Smooth muscle cell (in vitro differentiated cells): ENCODE measurements at regions not wholly inside any gene's neighbourhood (a gene's known extent, or its start where the extent isn't known, plus 50 kb on each side); places are given as distances from the start of the nearest gene placed in this dataset.

Experiments
- DNase-seq: peaks from one replicate; lab custom pipeline; 2025; ENCODE audit not compliant: unreplicated experiment; lab: John Stamatoyannopoulos, UW
- H2AFZ ChIP-seq: fragments of 200-600 bp; sonication (generic); 2 replicates; pipeline ENCODE4 v1.6.0; 2016; ENCODE audit warnings: antibody characterized with exemption, low read depth, mild to moderate bottlenecking
- H3F3A ChIP-seq: fragments of 200-600 bp; sonication (generic); 2 replicates; pipeline ENCODE4 v1.6.0; 2017; ENCODE audit warnings: antibody characterized with exemption, low read depth
- H3K27ac ChIP-seq: fragments of 200-600 bp; sonication (generic); 2 replicates; pipeline ENCODE4 v1.5.1; 2016; ENCODE audit warnings: low read depth, mild to moderate bottlenecking
- H3K27me3 ChIP-seq: fragments of 200-600 bp; sonication (generic); 2 replicates; pipeline ENCODE4 v1.6.1; 2016; ENCODE audit warnings: low read depth, mild to moderate bottlenecking
- H3K36me3 ChIP-seq: fragments of 200-600 bp; sonication (generic); 2 replicates; pipeline ENCODE4 v1.5.1; 2016; ENCODE audit warnings: low read depth
- H3K4me1 ChIP-seq: fragments of 200-600 bp; sonication (generic); 2 replicates; pipeline ENCODE4 v1.5.1; 2016; ENCODE audit warnings: low read depth
- H3K4me2 ChIP-seq: fragments of 200-600 bp; sonication (generic); 2 replicates; pipeline ENCODE4 v1.6.0; 2016; ENCODE audit warnings: mild to moderate bottlenecking
- H3K4me3 ChIP-seq: fragments of 200-600 bp; sonication (generic); 2 replicates; pipeline ENCODE4 v1.5.1; 2016; ENCODE audit warnings: mild to moderate bottlenecking
- H3K79me2 ChIP-seq: fragments of 200-600 bp; sonication (generic); 2 replicates; pipeline ENCODE4 v1.6.0; 2016; ENCODE audit warnings: low read depth, mild to moderate bottlenecking
- H3K9ac ChIP-seq: fragments of 200-600 bp; sonication (generic); 2 replicates; pipeline ENCODE4 v1.6.0; 2016; ENCODE audit warnings: low read depth
- H3K9me3 ChIP-seq: fragments of 200-600 bp; sonication (generic); replicated peaks from 2 replicates; pipeline ENCODE4 v1.5.1; 2016; ENCODE audit warnings: low read depth
- H4K20me1 ChIP-seq: fragments of 200-600 bp; sonication (generic); 2 replicates; pipeline ENCODE4 v1.6.0; 2016; ENCODE audit warnings: low read depth
- CTCF ChIP-seq: fragments of 200-600 bp; sonication (generic); IDR thresholded peaks from 2 replicates; pipeline ENCODE4 v1.5.1; 2017; ENCODE audit warnings: borderline replicate concordance, mild to moderate bottlenecking, antibody characterized with exemption; ENCODE audit not compliant: insufficient read depth, poor library complexity, severe bottlenecking
- WGBS: methylation state at CpG from one replicate; pipeline ENCODE4 v1.1.7; 2016; ENCODE audit warnings: low lambda C conversion rate; 5-methylcytosine and 5-hydroxymethylcytosine counted together

- WGBS: 79% methylated on average over 6 of the region's 6 CpGs
- Histone ChIP-seq H3K9me3 (no peaks in the 10 kb centered on the region), H3K4me1 (no peaks in the 10 kb centered on the region), H3K4me3 (no peak overlapping the region), H3K27me3 (peaks cover 30% of the 10 kb centered on the region), H3K27ac (no peak overlapping the region), H3K9ac (no peak overlapping the region), H4K20me1 (no peaks in the 10 kb centered on the region), H3K4me2 (no peak overlapping the region), H3K79me2 (no peaks in the 10 kb centered on the region), H3K36me3 (no peaks in the 10 kb centered on the region), H3F3A (no peaks in the 10 kb centered on the region), H2AFZ (no peak overlapping the region)
- TF ChIP-seq CTCF: no peak
- DNase-seq: no peak
Observed at GRCh38 chr9:126052791-126053190, 273.8 kb upstream of the MVB12B start.

DNA sequence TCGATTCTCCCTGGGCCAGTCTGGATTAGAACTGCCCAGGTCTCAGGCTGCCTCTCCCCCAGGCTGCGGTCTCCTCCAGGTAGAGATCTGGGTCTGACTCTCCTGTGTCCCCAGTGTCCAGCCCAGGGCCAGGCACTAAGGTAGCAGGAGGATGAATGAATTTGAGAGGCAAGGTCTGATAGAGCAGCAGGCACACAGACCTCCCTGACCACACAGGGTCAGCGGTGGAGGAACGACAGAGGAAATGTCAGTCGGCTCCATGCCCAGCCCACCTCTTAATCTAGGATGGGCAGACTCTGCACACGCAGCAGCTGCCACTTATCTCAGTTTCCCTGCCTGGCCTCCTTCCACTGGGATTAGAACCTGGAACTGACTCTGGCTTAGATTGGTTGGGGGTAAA lies 272.7 kb upstream of the MVB12B start:
- H2AFZ ChIP-seq: no peak overlapping the region
- DNase-seq: no peak
- no peaks in the 10 kb centered on the region for H3K9me3 ChIP-seq
- H3K4me2 ChIP-seq: no peak overlapping the region
- no peak overlapping the region for H3K4me3 ChIP-seq
- H4K20me1 ChIP-seq: no peaks in the 10 kb centered on the region
- H3F3A ChIP-seq: no peaks in the 10 kb centered on the region
- H3K4me1 ChIP-seq: no peaks in the 10 kb centered on the region
- H3K36me3 ChIP-seq: no peaks in the 10 kb centered on the region
- no peaks in the 10 kb centered on the region for H3K79me2 ChIP-seq
- H3K9ac ChIP-seq: no peak overlapping the region
- TF ChIP-seq CTCF: no peak
- WGBS: 76% methylated on average over 6 of the region's 6 CpGs
- H3K27ac ChIP-seq: no peak overlapping the region
- peaks cover 41% of the 10 kb centered on the region for H3K27me3 ChIP-seq

DNA sequence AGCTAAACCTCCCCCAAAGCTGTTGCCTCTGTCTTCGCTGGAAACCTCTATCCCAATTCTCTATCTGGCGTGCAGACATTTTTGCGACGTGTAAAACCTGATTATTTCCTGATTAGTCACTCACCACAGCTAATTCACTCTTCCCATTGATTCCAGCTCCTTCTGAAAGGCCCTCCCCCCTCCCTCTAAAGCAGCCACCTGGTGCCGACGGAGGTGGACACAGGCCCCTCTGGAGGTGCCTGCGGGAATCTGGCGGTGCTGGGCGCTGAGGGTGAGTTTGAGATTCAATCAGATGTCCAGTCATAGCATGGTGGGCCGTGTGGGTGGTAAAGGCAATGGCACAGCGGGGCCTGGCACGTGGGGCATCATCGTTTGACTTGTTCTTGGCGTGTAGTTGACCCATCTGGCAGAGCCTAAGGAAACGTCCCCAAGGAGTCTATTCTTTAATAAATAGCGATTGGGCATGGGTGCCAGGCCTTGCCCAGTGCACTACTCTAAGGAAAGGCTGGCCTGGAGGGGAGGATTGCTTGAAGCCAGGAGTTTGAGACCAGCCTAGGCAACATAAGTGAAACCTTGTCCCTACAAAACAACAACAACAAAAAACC lies 271.1 kb upstream of the MVB12B start:
- Histone ChIP-seq H3F3A (no peaks in the 10 kb centered on the region), H3K27ac (no peak overlapping the region), H3K9me3 (no peaks in the 10 kb centered on the region), H3K4me1 (no peaks in the 10 kb centered on the region), H4K20me1 (no peaks in the 10 kb centered on the region), H3K9ac (no peak overlapping the region), H3K79me2 (no peaks in the 10 kb centered on the region), H3K4me3 (no peak overlapping the region), H2AFZ (no peak overlapping the region), H3K4me2 (no peak overlapping the region), H3K27me3 (peaks cover 50% of the 10 kb centered on the region), H3K36me3 (no peaks in the 10 kb centered on the region)
- no peak for DNase-seq
- WGBS: 63% methylated on average over 16 of the region's 16 CpGs
- no peak for TF ChIP-seq CTCF

DNA sequence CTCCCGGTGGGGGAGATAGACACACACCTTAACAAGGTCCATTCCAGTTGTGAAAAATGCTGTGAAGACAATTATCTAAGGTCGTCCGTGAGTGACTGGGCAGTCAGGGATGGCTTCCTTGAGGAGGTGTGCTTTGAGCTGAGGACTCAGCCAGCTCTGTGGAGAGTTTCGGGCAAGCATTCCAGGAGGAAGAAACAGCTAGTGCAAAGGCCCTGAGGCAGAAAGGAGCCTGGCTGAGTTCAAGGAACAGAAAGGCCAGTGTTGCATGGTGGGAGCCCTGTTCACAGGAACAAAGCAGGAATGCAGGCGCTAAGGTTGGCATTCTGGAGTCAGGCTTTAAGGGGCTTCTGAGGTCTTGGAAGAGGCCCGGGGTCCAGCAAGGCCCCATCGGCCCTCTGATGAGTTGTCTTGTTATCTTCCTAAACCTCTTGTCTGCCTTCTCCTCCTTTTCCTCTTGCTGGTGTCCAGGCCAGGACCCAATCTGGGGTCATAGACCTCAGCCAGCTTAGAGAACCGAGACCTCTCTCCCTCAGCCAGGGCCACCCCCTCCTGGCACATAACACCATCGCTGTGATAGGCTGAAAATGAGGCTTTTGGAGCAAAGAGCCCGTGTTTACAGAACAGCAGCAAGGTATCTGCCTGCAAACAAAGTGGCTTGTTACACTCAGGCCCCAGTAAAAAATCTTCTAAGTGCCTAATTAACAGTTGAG lies 270.2 kb upstream of the MVB12B start:
- H3K27me3 ChIP-seq: peaks cover 54% of the 10 kb centered on the region
- whole genome bisulfite sequencing: 87% methylated on average over 10 of the region's 10 CpGs
- no peaks in the 10 kb centered on the region for H3K9me3 ChIP-seq

More for the DNA sequence above, 270.2 kb upstream of the MVB12B start:
- Histone ChIP-seq H3K4me2 (no peak overlapping the region), H3K4me1 (no peaks in the 10 kb centered on the region), H3F3A (no peaks in the 10 kb centered on the region), H3K4me3 (no peak overlapping the region), H3K27ac (no peak overlapping the region), H2AFZ (no peak overlapping the region), H3K36me3 (no peaks in the 10 kb centered on the region), H3K9ac (no peak overlapping the region), H4K20me1 (no peaks in the 10 kb centered on the region), H3K79me2 (no peaks in the 10 kb centered on the region)
- no peak for DNase-seq
- no peak for TF ChIP-seq CTCF
